ENCODE measurements at regions not wholly inside any gene's neighbourhood (a gene's known extent, or its start where the extent isn't known, plus 50 kb on each side); places are given as distances from the start of the nearest gene placed in this dataset.

GRCh38 chr19:30857966-30858490 is 485.8 kb downstream of the ZNF536 start:
- Histone ChIP-seq H3K4me1 (no peaks in the 10 kb centered on the region), H3K27me3 (no peaks in the 10 kb centered on the region), H3K4me3 (no peak overlapping the region), H3K36me3 (replicated peaks in 1 of 2; ENCODE audit: insufficient read depth in 1 of 2, low read depth in 2 of 2) (no peaks in the 10 kb centered on the region), H3K9me3 (no peaks in the 10 kb centered on the region), H3K27ac (no peak overlapping the region)
- WGBS, 2 donors: 44% methylated on average over 7 of the region's 7 CpGs
- intact Hi-C loops (cut with DNase I): no loop called here
- DNase-seq: no peak
- ATAC-seq: no peak
- TF ChIP-seq POLR2A (IDR thresholded peaks at IDR 0.05) (no peak), CTCF (IDR thresholded peaks at IDR 0.05) (no peak)

- ATAC-seq: no peak
- H3K27ac ChIP-seq: no peak overlapping the region
- no peaks in the 10 kb centered on the region for H3K4me1 ChIP-seq
- intact Hi-C loops (cut with DNase I): no loop called here
- TF ChIP-seq POLR2A (IDR thresholded peaks at IDR 0.05): no peak
- no peak for TF ChIP-seq CTCF (IDR thresholded peaks at IDR 0.05)
- WGBS, 2 donors: 59 to 70% methylated on average over 6 of the region's 6 CpGs
- H3K4me3 ChIP-seq: no peak overlapping the region
- H3K27me3 ChIP-seq: no peaks in the 10 kb centered on the region
- DNase-seq: no peak
- H3K36me3 ChIP-seq (replicated peaks in 1 of 2; ENCODE audit: insufficient read depth in 1 of 2, low read depth in 2 of 2): no peaks in the 10 kb centered on the region
- H3K9me3 ChIP-seq: no peaks in the 10 kb centered on the region
Measured at GRCh38 chr19:30857388-30857787, 485.2 kb downstream of the ZNF536 start.

- Histone ChIP-seq H3K27ac (no peak overlapping the region), H3K4me1 (no peaks in the 10 kb centered on the region), H3K36me3 (replicated peaks in 1 of 2; ENCODE audit: insufficient read depth in 1 of 2, low read depth in 2 of 2) (no peaks in the 10 kb centered on the region), H3K9me3 (no peaks in the 10 kb centered on the region), H3K27me3 (no peaks in the 10 kb centered on the region), H3K4me3 (no peak overlapping the region)
- DNase-seq (no peak), ATAC-seq (no peak)
- WGBS, 2 donors: 45 to 66% methylated on average over 3 of the region's 3 CpGs
- intact Hi-C loops (cut with DNase I): no loop called here
- no peak for TF ChIP-seq POLR2A (IDR thresholded peaks at IDR 0.05)
- TF ChIP-seq CTCF (IDR thresholded peaks at IDR 0.05): no peak
Measured at GRCh38 chr19:30856786-30857185, 484.6 kb downstream of the ZNF536 start.

- no peak for DNase-seq
- H3K4me1 ChIP-seq: no peaks in the 10 kb centered on the region
- TF ChIP-seq POLR2A (IDR thresholded peaks at IDR 0.05) (no peak), CTCF (IDR thresholded peaks at IDR 0.05) (no peak)
- H3K36me3 ChIP-seq (replicated peaks in 1 of 2; ENCODE audit: insufficient read depth in 1 of 2, low read depth in 2 of 2): no peaks in the 10 kb centered on the region
- no peaks in the 10 kb centered on the region for H3K27me3 ChIP-seq
- H3K27ac ChIP-seq: no peak overlapping the region
- 81 to 84% methylated on average over 3 of the region's 3 CpGs for WGBS, 2 donors
- no peaks in the 10 kb centered on the region for H3K9me3 ChIP-seq
- ATAC-seq: no peak
- H3K4me3 ChIP-seq: no peak overlapping the region
- intact Hi-C loops (cut with DNase I): no loop called here
Measured at GRCh38 chr19:30856376-30856775, 484.2 kb downstream of the ZNF536 start.

- no peak overlapping the region for H3K27ac ChIP-seq
- ATAC-seq (no peak), DNase-seq (no peak)
- H3K4me1 ChIP-seq: no peaks in the 10 kb centered on the region
- TF ChIP-seq POLR2A (IDR thresholded peaks at IDR 0.05): no peak
- no peak for TF ChIP-seq CTCF (IDR thresholded peaks at IDR 0.05)
- H3K27me3 ChIP-seq: no peaks in the 10 kb centered on the region
- H3K9me3 ChIP-seq: no peaks in the 10 kb centered on the region
- H3K4me3 ChIP-seq: no peak overlapping the region
- H3K36me3 ChIP-seq (replicated peaks in 1 of 2; ENCODE audit: insufficient read depth in 1 of 2, low read depth in 2 of 2): no peaks in the 10 kb centered on the region
- 67 to 79% methylated on average over 6 of the region's 6 CpGs for WGBS, 2 donors
- intact Hi-C loops (cut with DNase I): no loop called here
Measured at GRCh38 chr19:30855442-30855841, 483.3 kb downstream of the ZNF536 start.

Measured in body of pancreas (tissue), 4 donors.